ENCODE measurements at regions not wholly inside any gene's neighbourhood (a gene's known extent, or its start where the extent isn't known, plus 50 kb on each side); places are given as distances from the start of the nearest gene placed in this dataset.

GRCh38 chr10:118966076-118966849, 63.3 kb upstream of the NANOS1 start:
- no peak for TF ChIP-seq CTCF (conservative IDR thresholded peaks at IDR 0.05)

GRCh38 chr10:118966850-118967125, 62.7 kb upstream of the NANOS1 start:
- H3K27ac ChIP-seq = no peak overlapping the region
- no peak for TF ChIP-seq CTCF (conservative IDR thresholded peaks at IDR 0.05)

More at GRCh38 chr10:118966076-118966849, 63.3 kb upstream of the NANOS1 start:
- H3K27ac ChIP-seq = no peak overlapping the region

GRCh38 chr10:118967160-118967559, 62.4 kb upstream of the NANOS1 start:
- H3K27ac ChIP-seq = no peak overlapping the region
- no peak for TF ChIP-seq CTCF (conservative IDR thresholded peaks at IDR 0.05)

GRCh38 chr10:118968060-118968459, 61.5 kb upstream of the NANOS1 start:
- no peak overlapping the region for H3K27ac ChIP-seq
- no peak for TF ChIP-seq CTCF (conservative IDR thresholded peaks at IDR 0.05)

GRCh38 chr10:118968482-118968881, 61.0 kb upstream of the NANOS1 start:
- H3K27ac ChIP-seq = no peak overlapping the region
- TF ChIP-seq CTCF (conservative IDR thresholded peaks at IDR 0.05) = no peak

- H3K27ac ChIP-seq = no peak overlapping the region
- no peak for TF ChIP-seq CTCF (conservative IDR thresholded peaks at IDR 0.05)
Observed at GRCh38 chr10:118969014-118969413, 60.5 kb upstream of the NANOS1 start.

- no peak for TF ChIP-seq CTCF (conservative IDR thresholded peaks at IDR 0.05)
- H3K27ac ChIP-seq = no peak overlapping the region
Observed at GRCh38 chr10:118970770-118971169, 58.7 kb upstream of the NANOS1 start.

Data from VCaP (cell line).